Memory B cell (primary cell): ENCODE measurements at regions not wholly inside any gene's neighbourhood (a gene's known extent, or its start where the extent isn't known, plus 50 kb on each side); places are given as distances from the start of the nearest gene placed in this dataset.

Experiments
- ATAC-seq: fragments of 150-1000 bp; cut with Tn5 transposase; 2 replicates; pipeline ENCODE4 v1.10.0; 2021; ENCODE audit warnings: low read depth, mild to moderate bottlenecking, moderate library complexity
- DNase-seq, 2 donors: peaks; one replicate each; pipeline ENCODE4 v3.0.0; 2022; ENCODE audit warnings: low spot score in 2 of 2
- H3K27ac Mint-ChIP-seq: one replicate; pipeline ENCODE4 v1.8.0; 2022; ENCODE audit warnings: mild to moderate bottlenecking, moderate library complexity, mixed read lengths
- H3K27me3 Mint-ChIP-seq: one replicate; pipeline ENCODE4 v1.8.0; 2022; ENCODE audit warnings: mixed read lengths
- H3K36me3 Mint-ChIP-seq: one replicate; pipeline ENCODE4 v1.8.0; 2022; ENCODE audit warnings: mild to moderate bottlenecking, mixed read lengths
- H3K4me1 Mint-ChIP-seq: one replicate; pipeline ENCODE4 v1.8.0; 2022; ENCODE audit warnings: mixed read lengths
- H3K4me3 Mint-ChIP-seq: one replicate; pipeline ENCODE4 v1.8.0; 2022; ENCODE audit warnings: mild to moderate bottlenecking, moderate library complexity, mixed read lengths
- H3K9me3 Mint-ChIP-seq: one replicate; pipeline ENCODE4 v1.8.0; 2022; ENCODE audit warnings: mixed read lengths

- Mint-ChIP-seq H3K27me3 (peaks cover 8% of the 10 kb centered on the region), H3K4me1 (peaks cover 9% of the 10 kb centered on the region), H3K9me3 (no peaks in the 10 kb centered on the region), H3K27ac (no peak overlapping the region), H3K36me3 (no peaks in the 10 kb centered on the region), H3K4me3 (no peak overlapping the region)
- ATAC-seq, result no peak
- no peak for DNase-seq
Observed at GRCh38 chr13:30135351-30135750, 172.0 kb downstream of the KATNAL1 start.

- no peaks in the 10 kb centered on the region for H3K36me3 Mint-ChIP-seq
- no peak overlapping the region for H3K4me3 Mint-ChIP-seq
- H3K27me3 Mint-ChIP-seq, result peaks cover 3% of the 10 kb centered on the region
- no peaks in the 10 kb centered on the region for H3K9me3 Mint-ChIP-seq
- H3K4me1 Mint-ChIP-seq, result peaks cover 9% of the 10 kb centered on the region
- H3K27ac Mint-ChIP-seq, result no peak overlapping the region
- DNase-seq (no peak), ATAC-seq (no peak)
Observed at GRCh38 chr13:30134578-30134977, 172.8 kb downstream of the KATNAL1 start.

GRCh38 chr13:30133996-30134395, 173.4 kb downstream of the KATNAL1 start:
- no peaks in the 10 kb centered on the region for H3K36me3 Mint-ChIP-seq
- peaks cover 9% of the 10 kb centered on the region for H3K4me1 Mint-ChIP-seq
- peaks cover 3% of the 10 kb centered on the region for H3K27me3 Mint-ChIP-seq
- H3K4me3 Mint-ChIP-seq, result no peak overlapping the region
- H3K9me3 Mint-ChIP-seq, result no peaks in the 10 kb centered on the region
- ATAC-seq (no peak), DNase-seq (no peak)
- H3K27ac Mint-ChIP-seq, result no peak overlapping the region

- H3K4me1 Mint-ChIP-seq, result peaks cover 11% of the 10 kb centered on the region
- no peak overlapping the region for H3K4me3 Mint-ChIP-seq
- DNase-seq, result no peak
- H3K27ac Mint-ChIP-seq, result no peak overlapping the region
- no peak for ATAC-seq
- no peaks in the 10 kb centered on the region for H3K9me3 Mint-ChIP-seq
- H3K27me3 Mint-ChIP-seq, result peaks cover 3% of the 10 kb centered on the region
- no peaks in the 10 kb centered on the region for H3K36me3 Mint-ChIP-seq
Observed at GRCh38 chr13:30133554-30133912, 173.8 kb downstream of the KATNAL1 start.

GRCh38 chr13:30132623-30133553, 174.5 kb downstream of the KATNAL1 start:
- no peaks in the 10 kb centered on the region for H3K36me3 Mint-ChIP-seq
- no peak overlapping the region for H3K27ac Mint-ChIP-seq
- no peaks in the 10 kb centered on the region for H3K9me3 Mint-ChIP-seq
- peaks cover 11% of the 10 kb centered on the region for H3K4me1 Mint-ChIP-seq
- ATAC-seq (peak; percentile 100), DNase-seq (peak; percentile 94 to 96)
- peaks cover 3% of the 10 kb centered on the region for H3K27me3 Mint-ChIP-seq
- H3K4me3 Mint-ChIP-seq, result peak overlapping the region; percentile 37

- H3K9me3 Mint-ChIP-seq, result no peaks in the 10 kb centered on the region
- no peaks in the 10 kb centered on the region for H3K27me3 Mint-ChIP-seq
- peaks cover 9% of the 10 kb centered on the region for H3K4me1 Mint-ChIP-seq
- no peak for DNase-seq
- H3K4me3 Mint-ChIP-seq, result no peak overlapping the region
- no peaks in the 10 kb centered on the region for H3K36me3 Mint-ChIP-seq
- no peak for ATAC-seq
- H3K27ac Mint-ChIP-seq, result no peak overlapping the region
Observed at GRCh38 chr13:30129411-30129810, 177.9 kb downstream of the KATNAL1 start.

GRCh38 chr13:30128591-30128990, 178.8 kb downstream of the KATNAL1 start:
- DNase-seq (no peak), ATAC-seq (no peak)
- Mint-ChIP-seq H3K4me1 (peaks cover 9% of the 10 kb centered on the region), H3K9me3 (no peaks in the 10 kb centered on the region), H3K27me3 (no peaks in the 10 kb centered on the region), H3K4me3 (no peak overlapping the region), H3K27ac (no peak overlapping the region), H3K36me3 (no peaks in the 10 kb centered on the region)

- H3K27ac Mint-ChIP-seq, result no peak overlapping the region
- no peaks in the 10 kb centered on the region for H3K36me3 Mint-ChIP-seq
- H3K4me1 Mint-ChIP-seq, result peaks cover 7% of the 10 kb centered on the region
- ATAC-seq, result no peak
- no peaks in the 10 kb centered on the region for H3K27me3 Mint-ChIP-seq
- no peak overlapping the region for H3K4me3 Mint-ChIP-seq
- no peak for DNase-seq
- H3K9me3 Mint-ChIP-seq, result no peaks in the 10 kb centered on the region
Observed at GRCh38 chr13:30128095-30128494, 179.3 kb downstream of the KATNAL1 start.

- Mint-ChIP-seq H3K27ac (no peak overlapping the region), H3K27me3 (no peaks in the 10 kb centered on the region)
Observed at GRCh38 chr13:30126903-30127428, 180.4 kb downstream of the KATNAL1 start.

GRCh38 chr13:30125422-30126073, 181.8 kb downstream of the KATNAL1 start:
- Mint-ChIP-seq H3K27me3 (no peaks in the 10 kb centered on the region), H3K36me3 (no peaks in the 10 kb centered on the region), H3K4me1 (peaks cover 17% of the 10 kb centered on the region), H3K4me3 (no peak overlapping the region), H3K9me3 (no peaks in the 10 kb centered on the region), H3K27ac (no peak overlapping the region)
- no peak for ATAC-seq
- no peak for DNase-seq

More at GRCh38 chr13:30126903-30127428, 180.4 kb downstream of the KATNAL1 start:
- ATAC-seq, result no peak
- Mint-ChIP-seq H3K36me3 (no peaks in the 10 kb centered on the region), H3K4me1 (peaks cover 7% of the 10 kb centered on the region), H3K4me3 (no peak overlapping the region), H3K9me3 (no peaks in the 10 kb centered on the region)
- no peak for DNase-seq

- Mint-ChIP-seq H3K9me3 (no peaks in the 10 kb centered on the region), H3K4me1 (peaks cover 26% of the 10 kb centered on the region)
Observed at GRCh38 chr13:30124131-30124768, 183.1 kb downstream of the KATNAL1 start.

GRCh38 chr13:30123575-30123974, 183.8 kb downstream of the KATNAL1 start:
- Mint-ChIP-seq H3K27ac (no peak overlapping the region), H3K4me3 (no peak overlapping the region), H3K4me1 (peaks cover 23% of the 10 kb centered on the region), H3K9me3 (no peaks in the 10 kb centered on the region), H3K27me3 (peaks cover 2% of the 10 kb centered on the region), H3K36me3 (no peaks in the 10 kb centered on the region)
- no peak for DNase-seq
- ATAC-seq, result no peak

More at GRCh38 chr13:30124131-30124768, 183.1 kb downstream of the KATNAL1 start:
- Mint-ChIP-seq H3K27ac (no peak overlapping the region), H3K4me3 (no peak overlapping the region), H3K27me3 (peaks cover 1% of the 10 kb centered on the region), H3K36me3 (no peaks in the 10 kb centered on the region)
- DNase-seq, result no peak
- ATAC-seq, result no peak

- no peaks in the 10 kb centered on the region for H3K36me3 Mint-ChIP-seq
- no peak overlapping the region for H3K4me3 Mint-ChIP-seq
- ATAC-seq (peak; percentile 53), DNase-seq (no peak)
- no peak overlapping the region for H3K27ac Mint-ChIP-seq
- no peaks in the 10 kb centered on the region for H3K9me3 Mint-ChIP-seq
- H3K27me3 Mint-ChIP-seq, result peaks cover 5% of the 10 kb centered on the region
- H3K4me1 Mint-ChIP-seq, result peaks cover 23% of the 10 kb centered on the region
Observed at GRCh38 chr13:30121666-30122065, 185.7 kb downstream of the KATNAL1 start.

- H3K36me3 Mint-ChIP-seq, result no peaks in the 10 kb centered on the region
Observed at GRCh38 chr13:30121244-30121643, 186.1 kb downstream of the KATNAL1 start.

More at GRCh38 chr13:30121244-30121643, 186.1 kb downstream of the KATNAL1 start:
- no peaks in the 10 kb centered on the region for H3K9me3 Mint-ChIP-seq
- no peak overlapping the region for H3K4me3 Mint-ChIP-seq
- ATAC-seq (no peak), DNase-seq (no peak)
- peaks cover 23% of the 10 kb centered on the region for H3K4me1 Mint-ChIP-seq
- H3K27me3 Mint-ChIP-seq, result peaks cover 6% of the 10 kb centered on the region
- no peak overlapping the region for H3K27ac Mint-ChIP-seq
